Activated CD4-positive, alpha-beta T cell treated with anti-CD3 and anti-CD28 coated beads for 1 hour (primary cell): ENCODE measurements at regions not wholly inside any gene's neighbourhood (a gene's known extent, or its start where the extent isn't known, plus 50 kb on each side); places are given as distances from the start of the nearest gene placed in this dataset.
"Not testable (repeated sequence)": the region's sequence is repeated elsewhere in the genome, so short reads cannot be mapped to it uniquely, and the experiment has no call there.

Experiments
- DNase-seq: peaks from one replicate; pipeline ENCODE4 v3.0.0-alpha.2; 2020

- DNase-seq: no peak
These were observed 191.9 kb upstream of the SALL3 start for GRCh38 chr18:78787751-78788150.

GRCh38 chr18:78788161-78788560, 191.5 kb upstream of the SALL3 start:
- no peak for DNase-seq

GRCh38 chr18:78789850-78790249, 189.8 kb upstream of the SALL3 start:
- no peak for DNase-seq

GRCh38 chr18:78790511-78790910, 189.1 kb upstream of the SALL3 start:
- DNase-seq: no peak

- no peak for DNase-seq
These were observed 188.7 kb upstream of the SALL3 start for GRCh38 chr18:78790960-78791359.

GRCh38 chr18:78792094-78792493, 187.5 kb upstream of the SALL3 start:
- DNase-seq: no peak

GRCh38 chr18:78792736-78793135, 186.9 kb upstream of the SALL3 start:
- no peak for DNase-seq

GRCh38 chr18:78793313-78794070, 186.1 kb upstream of the SALL3 start:
- no peak for DNase-seq

GRCh38 chr18:78794071-78794430, 185.6 kb upstream of the SALL3 start:
- DNase-seq: no peak

GRCh38 chr18:78796693-78797455, 182.7 kb upstream of the SALL3 start:
- no peak for DNase-seq

- no peak for DNase-seq
These were observed 182.1 kb upstream of the SALL3 start for GRCh38 chr18:78797499-78797898.

- DNase-seq: no peak
These were observed 181.0 kb upstream of the SALL3 start for GRCh38 chr18:78798402-78799175.

GRCh38 chr18:78799382-78800089, 180.1 kb upstream of the SALL3 start:
- no peak for DNase-seq

GRCh38 chr18:78800102-78800851, 179.3 kb upstream of the SALL3 start:
- DNase-seq: not testable (repeated sequence)

GRCh38 chr18:78801011-78801410, 178.6 kb upstream of the SALL3 start:
- DNase-seq: no peak

GRCh38 chr18:78803104-78803503, 176.5 kb upstream of the SALL3 start:
- no peak for DNase-seq

- no peak for DNase-seq
These were observed 175.2 kb upstream of the SALL3 start for GRCh38 chr18:78804206-78805030.

GRCh38 chr18:78805840-78806239, 173.8 kb upstream of the SALL3 start:
- DNase-seq: no peak

GRCh38 chr18:78807668-78808067, 171.9 kb upstream of the SALL3 start:
- DNase-seq: no peak

- no peak for DNase-seq
These were observed 169.8 kb upstream of the SALL3 start for GRCh38 chr18:78809845-78810244.

GRCh38 chr18:78810706-78811105, 168.9 kb upstream of the SALL3 start:
- DNase-seq: no peak
